GM12878 (cell line): ENCODE measurements at regions not wholly inside any gene's neighbourhood (a gene's known extent, or its start where the extent isn't known, plus 50 kb on each side); places are given as distances from the start of the nearest gene placed in this dataset.

Source experiments
- CREB1 ChIP-seq: IDR thresholded peaks from 2 replicates; pipeline ENCODE4 v1.6.1; 2012; ENCODE audit warnings: low read depth, mild to moderate bottlenecking, inconsistent platforms
- EP300 ChIP-seq, 2 experiments: fragments of 150-350 bp in 1 of 2; IDR thresholded peaks; 2 replicates each; pipeline ENCODE4 v1.6.1; 2011 to 2012; ENCODE audit warnings: low read depth in 2 of 2, low read length in 2 of 2, borderline replicate concordance in 1 of 2, improper control_type of control experiment in 1 of 2, inconsistent platforms in 1 of 2; ENCODE audit not compliant: control insufficient read depth in 1 of 2
- ESRRA ChIP-seq: IDR thresholded peaks from 2 replicates; pipeline ENCODE4 v1.6.1; 2012; ENCODE audit warnings: mild to moderate bottlenecking, low read length, improper control_type of control experiment
- IRF3 ChIP-seq: fragments of 450-650 bp; IDR thresholded peaks from 2 replicates; pipeline ENCODE4 v1.6.1; 2014; ENCODE audit warnings: mild to moderate bottlenecking
- PKNOX1 ChIP-seq: fragments of 450-650 bp; IDR thresholded peaks from 2 replicates; pipeline ENCODE4 v1.6.1; 2016; ENCODE audit warnings: mild to moderate bottlenecking
- POU2F2 ChIP-seq: IDR thresholded peaks from 3 replicates; pipeline ENCODE4 v1.6.1; 2011; ENCODE audit warnings: low read depth, mild to moderate bottlenecking, low read length, borderline replicate concordance
- USF2 ChIP-seq: IDR thresholded peaks from 2 replicates; pipeline ENCODE4 v1.6.1; 2011; ENCODE audit warnings: low read depth, low read length, improper control_type of control experiment, borderline replicate concordance
- TF ChIP-seq, protein P1 (sequence below): IDR thresholded peaks from 2 replicates; pipeline ENCODE4 v1.6.1; 2012; ENCODE audit warnings: low read depth, low read length, improper control_type of control experiment
- TF ChIP-seq, protein P2 (sequence below), 3 experiments: IDR thresholded peaks in 2 of 3; conservative IDR thresholded peaks in 1 of 3; 2 replicates each; pipeline ENCODE4 v1.5.1; 2011; ENCODE audit warnings: low read depth in 3 of 3, low read length in 3 of 3, mild to moderate bottlenecking in 3 of 3, control low read depth in 2 of 3, moderate library complexity in 2 of 3, inconsistent platforms in 1 of 3, mixed read lengths in 1 of 3; ENCODE audit not compliant: control insufficient read depth in 2 of 3, insufficient read depth in 1 of 3; ENCODE audit errors: extremely low read depth in 1 of 3

- no peak for TF ChIP-seq ESRRA
- no peak for TF ChIP-seq IRF3
- TF ChIP-seq, protein P1, sequence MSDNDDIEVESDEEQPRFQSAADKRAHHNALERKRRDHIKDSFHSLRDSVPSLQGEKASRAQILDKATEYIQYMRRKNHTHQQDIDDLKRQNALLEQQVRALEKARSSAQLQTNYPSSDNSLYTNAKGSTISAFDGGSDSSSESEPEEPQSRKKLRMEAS, result no peak
- TF ChIP-seq, protein P2, sequence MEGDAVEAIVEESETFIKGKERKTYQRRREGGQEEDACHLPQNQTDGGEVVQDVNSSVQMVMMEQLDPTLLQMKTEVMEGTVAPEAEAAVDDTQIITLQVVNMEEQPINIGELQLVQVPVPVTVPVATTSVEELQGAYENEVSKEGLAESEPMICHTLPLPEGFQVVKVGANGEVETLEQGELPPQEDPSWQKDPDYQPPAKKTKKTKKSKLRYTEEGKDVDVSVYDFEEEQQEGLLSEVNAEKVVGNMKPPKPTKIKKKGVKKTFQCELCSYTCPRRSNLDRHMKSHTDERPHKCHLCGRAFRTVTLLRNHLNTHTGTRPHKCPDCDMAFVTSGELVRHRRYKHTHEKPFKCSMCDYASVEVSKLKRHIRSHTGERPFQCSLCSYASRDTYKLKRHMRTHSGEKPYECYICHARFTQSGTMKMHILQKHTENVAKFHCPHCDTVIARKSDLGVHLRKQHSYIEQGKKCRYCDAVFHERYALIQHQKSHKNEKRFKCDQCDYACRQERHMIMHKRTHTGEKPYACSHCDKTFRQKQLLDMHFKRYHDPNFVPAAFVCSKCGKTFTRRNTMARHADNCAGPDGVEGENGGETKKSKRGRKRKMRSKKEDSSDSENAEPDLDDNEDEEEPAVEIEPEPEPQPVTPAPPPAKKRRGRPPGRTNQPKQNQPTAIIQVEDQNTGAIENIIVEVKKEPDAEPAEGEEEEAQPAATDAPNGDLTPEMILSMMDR (IDR thresholded peaks at IDR 0.05 in 2 of 3, conservative IDR thresholded peaks at IDR 0.05 in 1 of 3; ENCODE audit: control insufficient read depth in 2 of 3, extremely low read depth in 1 of 3, insufficient read depth in 1 of 3, low read depth in 3 of 3, low read length in 3 of 3), result no peak
- TF ChIP-seq POU2F2, result no peak
- no peak for TF ChIP-seq USF2
- TF ChIP-seq CREB1, result no peak
- TF ChIP-seq EP300 (IDR thresholded peaks at IDR 0.05; ENCODE audit: borderline replicate concordance in 1 of 2, control insufficient read depth in 1 of 2, low read depth in 2 of 2, low read length in 2 of 2), result no peak
- TF ChIP-seq PKNOX1, result no peak
Measured at GRCh38 chr10:61225939-61226338, 227.2 kb downstream of the TMEM26 start.
